ENCODE measurements at regions not wholly inside any gene's neighbourhood (a gene's known extent, or its start where the extent isn't known, plus 50 kb on each side); places are given as distances from the start of the nearest gene placed in this dataset.
"Not testable (repeated sequence)": the region's sequence is repeated elsewhere in the genome, so short reads cannot be mapped to it uniquely, and the experiment has no call there.

DNA sequence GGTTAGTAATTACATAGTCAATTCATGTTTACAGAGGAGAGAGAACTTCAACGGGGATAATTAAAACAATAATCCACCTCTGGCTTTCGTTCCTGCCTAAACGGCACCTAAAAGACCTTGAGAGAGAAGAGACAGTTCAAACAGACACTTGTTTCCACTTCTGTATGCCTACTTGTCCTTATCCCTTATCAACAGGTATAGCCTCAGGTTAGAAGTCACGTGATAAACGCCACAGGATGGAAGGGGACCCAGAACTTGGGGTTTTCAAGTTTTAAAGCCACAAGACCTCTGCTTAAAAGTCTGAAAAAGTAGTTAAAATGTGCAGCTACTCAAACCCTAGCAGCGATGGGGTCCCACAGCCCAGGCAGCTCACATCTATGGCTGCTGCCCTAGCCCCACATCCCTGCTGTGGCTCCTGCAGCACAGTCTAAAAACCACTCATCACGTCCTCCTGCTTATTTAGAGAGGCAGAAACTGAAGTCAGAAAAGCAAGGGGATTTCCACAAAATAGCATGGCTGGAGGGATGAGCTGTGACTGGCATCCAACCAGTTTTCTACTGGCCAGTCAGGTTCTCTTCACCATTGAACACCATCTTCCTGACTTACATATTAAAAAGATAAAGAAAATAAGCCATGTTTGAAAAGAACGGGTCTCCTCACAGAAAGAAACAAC is 51.2 kb upstream of the SEC16B start:
- no peak for DNase-seq (ENCODE audit: low read depth)

DNA sequence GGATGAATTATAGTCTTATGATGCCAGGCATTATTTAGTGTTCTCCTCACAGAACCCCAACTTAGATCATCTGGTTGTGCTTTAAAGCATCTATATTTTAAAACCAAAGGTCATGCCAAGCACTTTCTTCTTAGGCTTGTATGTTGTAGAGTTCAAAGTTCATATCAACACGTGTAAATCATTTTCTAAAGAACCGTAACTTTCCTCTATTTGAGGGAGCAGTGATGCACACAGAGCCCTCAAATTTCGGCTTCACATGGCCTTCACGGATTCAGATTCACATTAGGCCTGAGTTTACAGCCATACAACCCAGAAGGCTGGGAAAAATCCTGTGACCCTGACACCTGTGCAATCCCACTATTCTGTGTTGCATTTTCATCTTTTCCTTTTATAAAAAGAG is 52.1 kb upstream of the SEC16B start:
- no peak for DNase-seq (ENCODE audit: low read depth)

DNA sequence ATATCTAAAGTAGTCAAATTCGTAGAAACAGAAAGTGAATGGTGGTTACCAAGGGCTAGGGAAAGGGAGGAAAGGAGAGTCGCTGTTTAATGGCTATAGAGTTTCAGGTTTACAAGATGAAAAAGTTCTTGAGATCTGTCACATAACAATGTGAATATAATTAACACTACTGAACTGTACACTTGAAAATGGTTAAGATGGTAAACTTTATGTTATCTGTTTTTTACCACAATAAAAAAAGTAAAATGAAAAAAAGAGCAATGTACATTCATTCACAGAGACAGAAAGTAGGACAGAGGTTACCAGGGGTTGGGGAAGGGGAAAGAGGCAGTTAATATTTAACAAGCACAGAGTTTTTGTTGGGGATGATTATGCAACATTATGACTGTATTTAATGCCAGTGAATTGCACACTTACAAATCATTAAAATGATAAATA is 53.3 kb upstream of the SEC16B start:
- DNase-seq (ENCODE audit: low read depth) = no peak

DNA sequence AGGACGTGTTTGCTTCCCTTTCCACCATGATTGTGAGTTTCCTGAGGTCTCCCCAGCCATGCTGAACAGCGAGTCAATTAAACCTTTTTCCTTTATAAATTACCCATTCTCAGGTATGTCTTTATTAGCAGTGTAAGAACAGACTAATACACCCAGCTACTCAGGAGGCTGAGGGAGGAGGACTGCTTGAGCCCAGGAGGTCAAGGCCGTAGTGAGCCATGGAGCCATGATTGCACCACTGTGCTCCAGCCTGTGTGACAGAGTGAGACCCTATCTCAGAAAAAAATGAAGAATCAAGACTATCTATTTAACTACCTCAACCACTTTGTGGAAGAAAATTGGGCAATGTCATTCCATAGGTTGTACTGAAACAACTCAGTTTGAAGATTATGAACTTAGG is 54.6 kb upstream of the SEC16B start:
- DNase-seq (ENCODE audit: low read depth) = no peak

DNA sequence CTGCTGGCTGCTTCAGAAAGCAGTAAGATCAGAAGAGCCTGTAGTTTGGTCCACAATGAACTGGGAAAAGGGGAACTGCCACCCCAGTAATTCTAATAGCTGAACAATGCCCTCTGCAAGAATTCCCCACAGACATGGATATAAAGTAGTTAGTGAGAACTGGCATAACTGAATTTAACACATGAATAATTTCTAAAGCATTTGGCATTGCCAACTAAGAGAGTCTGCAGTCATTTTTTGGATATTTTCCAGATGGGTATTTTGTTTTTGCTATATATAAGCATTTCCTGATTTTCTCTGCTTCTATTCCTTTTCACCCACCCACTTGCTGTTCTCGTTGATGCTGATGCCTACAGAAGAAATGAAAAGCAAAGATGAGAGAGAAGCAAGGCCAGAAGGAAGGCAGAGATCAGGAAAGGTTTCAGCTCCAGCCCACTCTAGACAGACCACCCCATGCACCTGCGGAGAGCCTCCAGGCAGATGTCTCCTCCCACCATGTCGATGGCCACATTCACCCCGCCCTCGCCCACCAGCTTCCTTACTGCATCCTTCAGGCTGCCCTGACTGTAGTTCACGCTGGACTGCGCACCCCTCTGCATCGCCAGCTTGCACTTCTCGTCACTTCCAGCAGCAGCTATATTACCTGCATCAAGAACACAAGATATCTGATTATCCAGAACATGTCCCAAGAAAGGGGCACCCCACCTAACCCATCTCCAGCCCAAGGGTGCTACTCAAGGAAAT is 55.9 kb upstream of the SEC16B start:
- DNase-seq (ENCODE audit: low read depth) = no peak

DNA sequence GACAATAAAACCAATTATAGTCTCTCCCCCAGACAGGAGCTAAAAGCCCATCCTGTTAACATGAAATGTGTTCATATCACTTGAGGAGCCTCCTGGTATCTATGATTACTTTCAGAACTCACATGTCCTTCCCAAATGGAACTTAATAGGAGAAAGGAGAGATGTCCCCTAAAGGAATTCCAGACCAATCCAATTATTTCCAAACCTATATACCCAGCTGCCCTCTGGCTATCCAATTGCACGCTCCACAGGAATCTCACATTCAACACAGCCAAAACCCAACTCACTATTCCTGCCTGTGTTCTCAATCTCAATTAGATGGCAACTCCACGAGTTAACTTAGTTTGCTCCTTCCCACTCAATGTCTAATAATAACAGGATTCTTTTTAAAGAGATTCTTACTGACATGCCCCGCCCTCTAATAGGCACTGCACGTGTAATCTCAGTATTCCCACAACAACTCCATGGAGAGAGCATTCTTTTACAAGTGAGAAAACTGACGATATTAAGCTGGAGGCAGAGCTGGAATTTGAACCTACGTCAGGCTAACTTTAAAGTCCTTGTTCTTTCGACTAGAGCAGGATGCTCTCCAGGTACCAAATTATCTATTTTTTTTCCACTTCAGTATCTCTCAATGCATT is 59.1 kb upstream of the SEC16B start:
- DNase-seq (ENCODE audit: low read depth) = no peak

DNA sequence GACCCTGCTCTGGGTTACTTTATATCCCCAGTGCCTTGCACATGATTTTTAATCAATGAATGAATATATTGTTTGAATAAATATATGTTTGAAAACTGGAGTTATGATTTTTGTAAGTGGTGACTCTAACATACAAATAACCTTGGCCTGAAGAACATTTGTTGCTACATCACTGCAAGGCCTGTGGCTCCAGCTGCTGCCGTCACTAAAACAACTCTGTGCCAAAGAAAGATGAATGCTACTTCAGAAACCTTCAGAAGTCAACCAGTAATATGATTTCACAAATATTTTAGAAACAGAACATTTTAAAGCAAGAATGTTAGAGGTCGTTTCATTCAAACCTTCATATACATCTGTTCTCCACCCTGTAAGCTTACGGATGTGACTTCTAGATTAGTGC is 60.6 kb upstream of the SEC16B start:
- no peak for DNase-seq (ENCODE audit: low read depth)

DNA sequence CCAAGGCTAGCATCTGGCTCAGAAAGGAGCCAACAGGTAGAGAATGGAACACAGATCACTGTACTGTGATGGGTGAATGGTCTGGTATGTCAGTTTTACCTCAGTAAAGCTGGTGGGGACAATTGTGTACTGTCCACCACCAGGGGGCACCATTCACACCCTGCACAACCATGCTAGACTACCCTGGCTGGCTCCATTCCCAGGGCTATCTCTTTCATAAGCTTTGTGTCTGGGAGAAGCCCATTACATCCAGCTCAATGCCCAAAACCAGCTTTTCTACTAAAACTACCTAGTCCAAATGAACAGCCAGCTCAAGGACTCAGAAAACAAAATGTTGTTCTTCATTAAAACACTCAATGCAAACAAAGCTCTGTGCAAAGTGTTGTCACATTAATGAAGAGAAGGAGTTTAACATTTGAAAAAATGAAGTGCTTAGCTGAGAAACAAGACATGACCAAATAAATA is 62.0 kb upstream of the RASAL2 start:
- peak; percentile 74 for DNase-seq (ENCODE audit: low read depth)

DNA sequence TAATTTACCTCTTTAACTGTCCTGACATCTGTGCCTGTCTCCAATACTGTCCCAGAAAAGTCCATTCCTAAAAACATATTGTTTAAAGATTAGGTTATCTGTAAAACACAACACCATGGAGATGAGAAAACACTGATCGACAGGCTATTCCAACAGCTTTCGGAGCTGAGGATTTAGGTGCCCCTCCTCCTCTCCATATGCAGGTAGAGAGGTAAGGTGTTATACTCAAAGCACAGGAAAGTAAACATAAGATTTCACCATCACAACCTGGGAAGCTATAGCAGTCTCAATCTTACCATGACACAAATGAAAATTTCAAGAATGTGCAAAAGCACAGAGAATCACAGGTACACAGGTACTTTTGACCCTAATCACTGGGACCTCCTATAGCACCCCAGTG is 60.9 kb upstream of the RASAL2 start:
- no peak for DNase-seq (ENCODE audit: low read depth)

DNA sequence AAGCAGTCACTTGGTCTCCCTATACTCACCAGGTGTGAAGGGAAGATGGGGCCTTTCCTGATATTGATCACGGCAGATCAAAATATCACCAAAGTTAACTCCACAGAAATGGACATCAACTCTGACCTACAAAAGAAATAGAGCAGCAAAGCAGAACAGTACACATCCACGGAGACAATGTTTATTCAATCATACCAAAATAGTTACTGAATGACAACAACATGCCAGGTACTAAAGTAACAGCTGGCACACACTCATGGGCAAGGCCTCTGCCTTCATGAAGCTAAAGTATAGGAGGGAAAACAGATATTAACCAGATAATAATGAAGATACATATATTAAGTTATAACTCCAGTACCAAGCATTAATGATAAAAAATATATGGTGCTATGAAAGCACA is 59.2 kb upstream of the RASAL2 start:
- no peak for DNase-seq (ENCODE audit: low read depth)

DNA sequence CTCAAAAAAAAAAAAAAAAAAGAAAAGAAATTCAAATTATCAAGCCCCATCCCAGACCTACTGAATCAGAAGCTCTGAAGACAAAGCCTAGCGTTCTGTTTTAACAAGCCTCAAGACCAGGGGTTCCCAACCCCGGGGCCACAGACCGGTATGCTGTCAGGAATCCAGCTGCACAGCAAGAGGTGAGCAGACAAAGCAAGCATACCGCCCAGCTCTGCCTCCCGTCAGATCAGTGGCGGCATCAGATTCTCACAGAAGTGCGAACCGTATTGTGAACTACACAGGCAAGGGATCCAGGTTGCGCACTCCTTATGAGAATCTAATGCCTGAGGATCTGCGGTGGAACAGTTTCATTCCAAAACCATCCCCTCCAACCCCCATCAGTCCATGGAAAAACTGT is 57.8 kb upstream of the RASAL2 start:
- no peak for DNase-seq (ENCODE audit: low read depth)

DNA sequence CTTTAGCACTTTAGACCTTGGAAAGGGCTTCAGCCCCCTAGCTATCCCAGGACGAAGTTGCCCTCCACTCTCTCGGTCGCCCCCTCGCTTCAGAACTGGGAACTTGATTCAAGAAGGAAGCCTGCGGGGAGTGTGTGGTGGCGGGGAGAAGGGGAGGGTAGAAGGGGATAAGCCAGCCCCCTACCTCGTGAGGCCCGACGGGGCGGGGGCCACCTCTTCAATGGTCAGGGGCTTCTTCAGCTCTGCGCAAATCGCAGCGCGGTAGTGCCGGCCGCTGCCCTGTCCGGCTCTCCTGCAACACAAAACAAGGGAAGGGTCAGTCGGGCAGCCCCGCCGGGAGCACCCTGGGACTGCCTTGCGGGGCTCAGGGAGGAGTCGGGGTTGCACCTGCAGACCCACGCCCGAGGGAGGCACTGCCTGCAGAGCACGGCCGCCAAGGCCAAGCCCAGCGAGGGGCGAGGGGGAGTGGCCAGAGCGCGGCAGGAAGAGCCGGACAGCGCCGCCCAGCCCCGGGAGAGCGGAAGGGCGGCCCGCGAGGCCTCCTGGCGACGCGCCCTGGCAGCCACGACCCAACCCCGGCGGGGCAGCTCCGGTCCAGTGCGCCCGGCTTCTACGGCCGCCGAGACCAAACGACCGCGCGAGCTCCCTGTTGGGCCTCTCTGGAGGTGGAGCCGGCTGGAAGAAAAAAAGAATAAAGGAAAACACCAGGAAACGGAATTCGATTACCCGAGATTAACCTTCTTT is 56.2 kb upstream of the RASAL2 start:
- DNase-seq (ENCODE audit: low read depth) = no peak

DNA sequence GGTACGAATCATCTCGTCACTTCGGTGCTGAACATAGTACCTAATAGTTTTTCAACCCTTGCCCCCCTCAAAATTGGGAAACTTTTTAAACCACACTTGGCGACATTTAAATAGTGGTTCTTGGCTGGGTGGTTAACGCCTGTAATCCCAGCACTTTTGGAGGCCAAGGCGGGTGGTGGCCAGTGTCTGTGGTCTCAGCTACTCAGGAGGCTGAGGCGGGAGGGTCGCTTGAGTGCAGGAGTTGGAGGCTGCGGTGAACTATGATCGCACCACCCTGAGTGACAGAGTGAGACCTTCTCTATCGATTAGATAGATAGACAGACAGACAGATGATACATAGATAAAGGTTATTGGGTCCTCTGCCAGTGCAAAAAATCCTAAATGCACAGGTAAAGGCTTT is 55.5 kb upstream of the RASAL2 start:
- no peak for DNase-seq (ENCODE audit: low read depth)

DNA sequence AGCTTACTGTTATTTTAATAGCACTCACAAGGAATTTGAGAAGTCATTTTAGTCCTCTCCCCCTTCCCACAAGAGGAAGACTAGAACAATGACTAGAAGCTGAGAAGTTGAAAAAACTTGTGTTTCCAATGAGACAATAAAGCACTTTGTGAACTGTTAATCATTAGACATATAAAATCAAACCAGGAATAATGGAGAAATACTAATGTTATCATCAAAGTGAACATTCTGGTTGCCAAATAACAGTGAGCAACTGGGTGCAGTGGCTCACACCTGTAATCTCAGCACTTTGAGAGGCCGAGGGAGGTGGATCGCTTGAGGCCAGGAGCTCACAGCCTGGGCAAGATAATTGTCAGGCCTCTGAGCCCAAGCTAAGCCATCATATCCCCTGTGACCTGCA is 54.0 kb upstream of the RASAL2 start:
- DNase-seq (ENCODE audit: low read depth) = no peak

DNA sequence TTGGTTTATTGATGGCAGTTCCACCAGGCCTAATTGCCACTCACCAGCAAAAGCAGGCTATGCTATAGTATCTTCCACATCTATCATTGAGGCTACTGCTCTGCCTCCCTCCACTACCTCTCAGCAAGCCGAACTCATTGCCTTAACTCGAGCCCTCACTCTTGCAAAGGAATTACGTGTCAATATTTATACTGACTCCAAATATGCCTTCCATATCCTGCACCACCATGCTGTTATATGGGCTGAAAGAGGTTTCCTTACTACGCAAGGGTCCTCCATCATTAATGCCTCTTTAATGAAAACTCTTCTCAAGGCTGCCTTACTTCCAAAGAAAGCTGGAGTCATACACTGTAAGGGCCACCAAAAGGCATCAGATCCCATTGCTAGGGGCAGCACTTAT is 50.0 kb upstream of the RASAL2 start:
- DNase-seq (ENCODE audit: low read depth) = not testable (repeated sequence)

Measured in HS-5 (cell line).